ENCODE measurements at regions not wholly inside any gene's neighbourhood (a gene's known extent, or its start where the extent isn't known, plus 50 kb on each side); places are given as distances from the start of the nearest gene placed in this dataset.

- no peak for TF ChIP-seq POLR2AphosphoS5 (IDR thresholded peaks at IDR 0.05)
- TF ChIP-seq CTCF (IDR thresholded peaks at IDR 0.05), result no peak
Observed at GRCh38 chr16:55145771-55146603, 178.0 kb upstream of the IRX6 start.
